Stomach smooth muscle (tissue), 2 donors: ENCODE measurements at regions not wholly inside any gene's neighbourhood (a gene's known extent, or its start where the extent isn't known, plus 50 kb on each side); places are given as distances from the start of the nearest gene placed in this dataset.

Source experiments
- H3K27ac ChIP-seq: one replicate; pipeline ENCODE4 v1.7.0; 2013; ENCODE audit warnings: mild to moderate bottlenecking, low read length, inconsistent platforms
- H3K27me3 ChIP-seq, 2 donors: one replicate each; pipeline ENCODE4 v1.7.0; 2013; ENCODE audit warnings: low read length in 2 of 2; ENCODE audit not compliant: insufficient read depth in 2 of 2, control insufficient read depth in 1 of 2
- H3K36me3 ChIP-seq, 2 donors: one replicate each; pipeline ENCODE4 v1.7.0; 2013; ENCODE audit warnings: low read length in 2 of 2; ENCODE audit not compliant: control insufficient read depth in 2 of 2, insufficient read depth in 2 of 2
- H3K4me1 ChIP-seq: one replicate; pipeline ENCODE4 v1.7.0; 2013; ENCODE audit warnings: low read length; ENCODE audit not compliant: control insufficient read depth, insufficient read depth
- H3K4me3 ChIP-seq, 2 donors: one replicate each; pipeline ENCODE4 v1.7.0; 2013; ENCODE audit warnings: low read length in 2 of 2
- H3K9ac ChIP-seq, 2 donors: one replicate each; pipeline ENCODE4 v1.7.0; 2013; ENCODE audit warnings: low read length in 2 of 2, mild to moderate bottlenecking in 1 of 2
- H3K9me3 ChIP-seq, 2 donors: one replicate each; pipeline ENCODE4 v1.7.0; 2013; ENCODE audit warnings: low read length in 2 of 2; ENCODE audit not compliant: control insufficient read depth in 2 of 2
- donor health status: healthy.
- donor health status: Pancreatic carcinoma.

DNA sequence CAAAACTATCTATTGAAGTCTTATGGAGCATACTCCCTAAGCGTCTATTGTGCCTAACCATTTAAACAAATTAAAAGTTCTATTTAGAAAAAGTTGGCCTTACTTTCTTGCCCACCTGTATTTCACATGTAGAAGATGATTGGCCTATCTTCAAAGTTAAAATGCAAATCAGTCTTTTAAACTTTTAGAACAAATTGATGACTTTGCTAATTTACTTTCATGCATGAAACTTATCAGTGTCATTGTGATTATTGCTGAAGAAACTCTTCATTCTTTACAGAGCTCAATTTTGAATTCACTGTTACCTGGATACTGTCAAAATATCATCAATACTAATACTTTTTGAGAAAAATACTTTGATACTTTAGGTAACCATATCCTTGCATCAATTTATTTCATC, 216.1 kb downstream of the COX7C start:
- H3K27ac ChIP-seq: no peak overlapping the region
- no peaks in the 10 kb centered on the region for H3K36me3 ChIP-seq
- no peaks in the 10 kb centered on the region for H3K4me1 ChIP-seq

GRCh38 chr5:86837610-86838009, 219.9 kb downstream of the COX7C start:
- H3K4me3 ChIP-seq: no peak overlapping the region
- no peak overlapping the region for H3K27ac ChIP-seq
- no peaks in the 10 kb centered on the region for H3K9me3 ChIP-seq
- no peaks in the 10 kb centered on the region for H3K36me3 ChIP-seq
- no peak overlapping the region for H3K9ac ChIP-seq
- no peaks in the 10 kb centered on the region for H3K4me1 ChIP-seq
- H3K27me3 ChIP-seq: no peaks in the 10 kb centered on the region

More for the DNA sequence above, 216.1 kb downstream of the COX7C start:
- no peak overlapping the region for H3K4me3 ChIP-seq
- H3K27me3 ChIP-seq: no peaks in the 10 kb centered on the region
- no peaks in the 10 kb centered on the region for H3K9me3 ChIP-seq
- no peak overlapping the region for H3K9ac ChIP-seq

DNA sequence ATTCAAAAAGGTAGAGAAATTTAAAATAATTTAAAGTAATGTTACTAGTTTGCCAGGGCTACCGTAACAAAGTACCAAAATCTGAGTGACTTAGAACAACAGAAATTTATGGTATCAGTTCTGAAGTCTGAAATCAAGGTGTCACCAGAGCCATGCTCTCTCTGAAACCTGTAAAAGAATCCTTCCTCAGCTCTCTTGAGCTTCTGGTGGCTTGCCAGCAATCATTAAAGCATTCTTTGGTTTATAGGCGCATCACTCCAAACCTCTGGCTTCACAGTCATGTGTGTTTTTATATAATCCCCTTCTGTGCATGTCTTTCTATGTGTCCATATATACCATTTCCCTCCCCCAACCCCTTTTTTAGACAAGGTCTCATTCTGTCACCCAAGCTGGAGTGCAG, 220.3 kb downstream of the COX7C start:
- no peak overlapping the region for H3K27ac ChIP-seq
- no peaks in the 10 kb centered on the region for H3K36me3 ChIP-seq
- no peaks in the 10 kb centered on the region for H3K27me3 ChIP-seq
- no peak overlapping the region for H3K4me3 ChIP-seq
- no peaks in the 10 kb centered on the region for H3K4me1 ChIP-seq
- no peaks in the 10 kb centered on the region for H3K9me3 ChIP-seq
- no peak overlapping the region for H3K9ac ChIP-seq

DNA sequence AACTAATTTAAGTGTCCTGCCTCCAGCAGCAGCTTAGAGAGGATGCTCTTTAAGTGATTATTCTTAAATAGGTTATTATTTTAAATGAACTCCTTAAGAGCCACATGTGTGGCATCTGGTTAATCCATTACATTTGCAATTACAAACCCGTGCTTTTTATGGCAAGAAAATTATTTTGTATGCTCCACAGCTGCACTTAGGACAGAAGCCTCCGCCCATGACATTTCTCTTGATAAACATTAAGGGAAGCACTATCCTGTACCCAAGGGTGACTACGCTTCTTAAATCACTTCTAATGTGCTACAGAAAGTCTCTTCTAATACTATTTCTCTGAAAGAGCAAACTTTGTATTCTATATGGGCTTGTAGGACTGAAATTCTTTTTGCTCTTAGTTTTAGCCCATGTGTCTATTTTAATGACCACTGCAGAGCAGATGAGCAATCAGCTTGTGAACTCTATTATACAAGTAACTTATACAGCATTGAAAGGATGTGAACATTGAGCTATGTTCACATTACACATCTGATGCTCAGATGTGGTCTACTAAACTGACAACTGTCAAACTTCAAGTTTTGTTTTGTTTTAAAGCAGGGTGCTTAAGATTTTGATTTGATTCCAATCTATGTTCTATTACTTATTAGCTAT, 223.4 kb downstream of the COX7C start:
- Histone ChIP-seq H3K9me3 (no peaks in the 10 kb centered on the region), H3K4me1 (no peaks in the 10 kb centered on the region), H3K27ac (no peak overlapping the region)

GRCh38 chr5:86858442-86858841, 240.7 kb downstream of the COX7C start:
- H3K27me3 ChIP-seq: no peaks in the 10 kb centered on the region
- no peak overlapping the region for H3K9ac ChIP-seq
- H3K36me3 ChIP-seq: no peaks in the 10 kb centered on the region
- no peaks in the 10 kb centered on the region for H3K4me1 ChIP-seq
- H3K27ac ChIP-seq: no peak overlapping the region
- no peak overlapping the region for H3K4me3 ChIP-seq
- H3K9me3 ChIP-seq: no peaks in the 10 kb centered on the region

More for the DNA sequence above, 223.4 kb downstream of the COX7C start:
- H3K9ac ChIP-seq: no peak overlapping the region
- no peaks in the 10 kb centered on the region for H3K36me3 ChIP-seq
- H3K4me3 ChIP-seq: no peak overlapping the region
- H3K27me3 ChIP-seq: no peaks in the 10 kb centered on the region

DNA sequence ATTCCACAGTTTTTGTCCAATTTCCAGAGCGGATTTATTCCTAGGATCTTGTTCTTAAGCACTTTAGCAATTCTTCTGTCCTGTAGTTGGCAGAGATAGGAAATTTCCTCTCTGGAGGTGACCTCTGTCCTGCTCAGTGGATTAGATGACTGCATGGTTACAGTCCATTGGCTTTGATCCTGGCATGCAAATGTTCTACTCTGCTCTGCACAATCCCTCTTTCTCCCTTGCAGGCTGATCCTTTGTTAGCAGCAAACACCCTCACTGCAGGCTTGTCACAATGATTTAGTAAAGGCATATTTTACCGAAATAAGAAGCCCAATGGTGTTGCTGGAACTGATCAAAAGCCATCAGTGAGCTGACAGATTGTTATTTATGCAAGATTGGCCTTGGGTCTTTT, 243.8 kb downstream of the COX7C start:
- H3K27ac ChIP-seq: no peak overlapping the region
- no peaks in the 10 kb centered on the region for H3K4me1 ChIP-seq
- H3K9ac ChIP-seq: no peak overlapping the region
- H3K4me3 ChIP-seq: no peak overlapping the region
- H3K36me3 ChIP-seq: no peaks in the 10 kb centered on the region
- H3K27me3 ChIP-seq: no peaks in the 10 kb centered on the region
- no peaks in the 10 kb centered on the region for H3K9me3 ChIP-seq

GRCh38 chr5:86862093-86862492, 244.4 kb downstream of the COX7C start:
- Histone ChIP-seq H3K4me1 (no peaks in the 10 kb centered on the region), H3K27me3 (no peaks in the 10 kb centered on the region), H3K27ac (no peak overlapping the region), H3K9me3 (no peaks in the 10 kb centered on the region), H3K36me3 (no peaks in the 10 kb centered on the region), H3K4me3 (no peak overlapping the region), H3K9ac (no peak overlapping the region)

- no peak overlapping the region for H3K4me3 ChIP-seq
- H3K27ac ChIP-seq: no peak overlapping the region
- no peak overlapping the region for H3K9ac ChIP-seq
- H3K9me3 ChIP-seq: no peaks in the 10 kb centered on the region
- H3K4me1 ChIP-seq: no peaks in the 10 kb centered on the region
- no peaks in the 10 kb centered on the region for H3K36me3 ChIP-seq
- no peaks in the 10 kb centered on the region for H3K27me3 ChIP-seq
Observed at GRCh38 chr5:86864051-86864450, 246.3 kb downstream of the COX7C start.

DNA sequence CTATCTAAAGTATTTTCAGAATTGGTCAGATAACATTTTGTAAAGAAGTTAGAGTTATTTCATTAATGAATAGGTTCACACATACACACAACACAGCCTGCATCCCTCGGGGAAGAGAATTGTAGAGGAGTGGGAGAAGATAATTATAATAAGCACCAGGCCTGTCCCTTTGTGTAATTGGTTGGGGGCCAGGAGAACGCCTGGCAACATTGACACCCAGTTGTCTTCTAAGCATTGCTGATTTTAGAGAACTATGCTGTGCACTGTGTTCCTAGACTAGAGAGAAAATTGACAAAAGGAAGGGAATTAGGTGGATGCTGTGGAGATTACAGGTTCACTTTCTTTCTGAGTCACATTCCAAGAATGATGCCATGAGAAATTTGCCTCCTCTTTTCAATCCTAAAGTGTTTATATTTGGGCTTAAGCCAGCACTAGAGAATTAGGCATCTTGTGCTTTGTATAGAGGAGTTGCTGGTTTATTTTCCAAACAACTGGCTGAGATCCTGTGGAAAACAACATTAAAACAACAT, 247.6 kb downstream of the COX7C start:
- no peak overlapping the region for H3K9ac ChIP-seq

DNA sequence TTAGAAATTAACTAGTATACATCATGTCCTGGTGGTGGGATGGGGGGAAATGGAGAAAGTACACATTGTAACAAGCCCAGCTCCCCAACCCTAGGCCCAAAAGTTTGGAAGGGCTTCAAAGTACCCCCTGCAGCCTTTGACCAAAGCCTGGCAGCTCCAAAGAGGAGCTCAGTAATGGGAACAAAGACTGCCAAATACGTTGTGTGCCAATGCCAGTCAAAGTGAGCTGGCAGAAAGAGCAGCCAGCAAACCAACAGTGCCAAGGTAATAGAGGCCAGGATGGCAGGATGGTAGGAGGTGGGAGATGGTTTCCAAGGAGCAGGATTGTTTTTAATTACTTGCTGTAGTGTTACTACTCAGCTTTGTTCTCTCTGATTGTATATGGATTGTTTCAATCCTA, 248.3 kb downstream of the COX7C start:
- H3K36me3 ChIP-seq: no peaks in the 10 kb centered on the region
- no peaks in the 10 kb centered on the region for H3K9me3 ChIP-seq

More for the DNA sequence above, 247.6 kb downstream of the COX7C start:
- Histone ChIP-seq H3K27ac (no peak overlapping the region), H3K36me3 (no peaks in the 10 kb centered on the region), H3K9me3 (no peaks in the 10 kb centered on the region), H3K4me3 (no peak overlapping the region), H3K27me3 (no peaks in the 10 kb centered on the region), H3K4me1 (no peaks in the 10 kb centered on the region)

GRCh38 chr5:86869268-86869667, 251.5 kb downstream of the COX7C start:
- Histone ChIP-seq H3K9ac (no peak overlapping the region), H3K27me3 (no peaks in the 10 kb centered on the region), H3K9me3 (no peaks in the 10 kb centered on the region)

More for the DNA sequence above, 248.3 kb downstream of the COX7C start:
- Histone ChIP-seq H3K9ac (no peak overlapping the region), H3K27ac (no peak overlapping the region), H3K4me1 (no peaks in the 10 kb centered on the region), H3K4me3 (no peak overlapping the region), H3K27me3 (no peaks in the 10 kb centered on the region)

More at GRCh38 chr5:86869268-86869667, 251.5 kb downstream of the COX7C start:
- no peak overlapping the region for H3K4me3 ChIP-seq
- H3K36me3 ChIP-seq: no peaks in the 10 kb centered on the region
- H3K27ac ChIP-seq: no peak overlapping the region
- no peaks in the 10 kb centered on the region for H3K4me1 ChIP-seq
